H1 (cell line): ENCODE measurements at regions not wholly inside any gene's neighbourhood (a gene's known extent, or its start where the extent isn't known, plus 50 kb on each side); places are given as distances from the start of the nearest gene placed in this dataset.

Experiments
- CTCF ChIA-PET: fragments of 300-600 bp; sonication (Branson Sonifier 250); formaldehyde crosslinking; loops from one replicate; lab custom pipeline; 2021; ENCODE audit not compliant: partially characterized antibody; lab: Charles Lee
- POLR2A ChIA-PET: fragments of 300-600 bp; sonication (Branson Sonifier 250); formaldehyde crosslinking; loops from one replicate; lab custom pipeline; 2021; ENCODE audit warnings: inconsistent platforms; ENCODE audit not compliant: partially characterized antibody; lab: Charles Lee
- DNase-seq, 2 experiments: peaks; one replicate each; pipeline versions ENCODE4 v3.0.0 to v3.0.0-alpha.2; 2010 to 2022; ENCODE audit warnings: low spot score in 2 of 2, low read depth in 1 of 2, mixed read lengths in 1 of 2
- FAIRE-seq: peaks from 2 replicates; lab custom pipeline; 2011; peaks lifted over from hg19 to GRCh38; lab: Jason Lieb, UNC
- H2AFZ ChIP-seq: 2 replicates; pipeline ENCODE4 v1.8.1; 2012; ENCODE audit warnings: low read length, inconsistent platforms
- H2AK5ac ChIP-seq: 2 replicates; pipeline ENCODE4 v1.6.1; 2013; ENCODE audit warnings: low read depth, low read length
- H2BK120ac ChIP-seq: replicated peaks from 2 replicates; pipeline ENCODE3; 2013; ENCODE audit warnings: low read depth, low read length, inconsistent platforms
- H2BK12ac ChIP-seq: 2 replicates; pipeline ENCODE4 v1.6.1; 2013; ENCODE audit warnings: low read depth, low read length
- H2BK15ac ChIP-seq: 2 replicates; pipeline ENCODE4 v1.6.1; 2013; ENCODE audit warnings: low read length
- H2BK20ac ChIP-seq: 2 replicates; pipeline ENCODE4 v1.6.1; 2013; ENCODE audit warnings: low read length
- H2BK5ac ChIP-seq: 2 replicates; pipeline ENCODE4 v1.6.1; 2013; ENCODE audit warnings: low read depth, low read length
- H3K14ac ChIP-seq: 2 replicates; pipeline ENCODE4 v1.6.1; 2013; ENCODE audit warnings: inconsistent platforms; ENCODE audit not compliant: insufficient read length
- H3K18ac ChIP-seq: 2 replicates; pipeline ENCODE4 v1.6.1; 2013; ENCODE audit warnings: low read length; ENCODE audit errors: extremely low read depth
- H3K23ac ChIP-seq: 2 replicates; pipeline ENCODE4 v1.6.1; 2013; ENCODE audit warnings: inconsistent platforms; ENCODE audit not compliant: insufficient read length
- H3K23me2 ChIP-seq: 2 replicates; pipeline ENCODE4 v1.6.1; 2013; ENCODE audit warnings: low read depth, low read length
- H3K27ac ChIP-seq: 2 replicates; pipeline ENCODE4 v1.6.1; 2011; ENCODE audit warnings: low read depth, low read length, inconsistent platforms
- H3K27me3 ChIP-seq, 4 experiments: replicated peaks in 1 of 4; 1 replicate in 1 of 4; 2 replicates in 3 of 4; pipeline versions ENCODE4 v1.6.1 to v1.8.1; 2011 to 2013; ENCODE audit warnings: low read length in 3 of 4, mild to moderate bottlenecking in 3 of 4, inconsistent platforms in 2 of 4, mixed read lengths in 2 of 4, moderate library complexity in 1 of 4; ENCODE audit not compliant: control insufficient read depth in 3 of 4, insufficient read depth in 3 of 4; ENCODE audit errors: extremely low read depth in 1 of 4
- H3K36me3 ChIP-seq, 4 experiments: 2 replicates each; pipeline versions ENCODE4 v1.6.1 to v1.8.1; 2011 to 2013; ENCODE audit warnings: mild to moderate bottlenecking in 4 of 4, low read length in 3 of 4, moderate library complexity in 2 of 4, control low read depth in 1 of 4, inconsistent platforms in 1 of 4; ENCODE audit not compliant: insufficient read depth in 4 of 4, control insufficient read depth in 2 of 4
- H3K4ac ChIP-seq: replicated peaks from 2 replicates; pipeline ENCODE3; 2013; ENCODE audit warnings: low read length, low read depth, mixed read lengths, inconsistent platforms; ENCODE audit not compliant: insufficient read length
- H3K4me1 ChIP-seq, 4 experiments: replicated peaks in 1 of 4; 1 replicate in 1 of 4; 2 replicates in 3 of 4; pipeline versions ENCODE4 v1.6.1 to v1.8.1; 2011 to 2013; ENCODE audit warnings: low read length in 3 of 4, inconsistent platforms in 2 of 4, mixed read lengths in 1 of 4; ENCODE audit not compliant: insufficient read depth in 4 of 4, control insufficient read depth in 3 of 4
- H3K4me2 ChIP-seq, 2 experiments: 2 replicates each; pipeline versions ENCODE4 v1.6.1 to v1.8.1; 2011 to 2013; ENCODE audit warnings: low read depth in 2 of 2, low read length in 2 of 2, control low read depth in 1 of 2, inconsistent platforms in 1 of 2, mild to moderate bottlenecking in 1 of 2; ENCODE audit not compliant: insufficient read depth in 1 of 2
- H3K4me3 ChIP-seq, 4 experiments: fragments of 200-600, 300-600 bp in 1 of 4; sonication (generic), shearing (Covaris generic), sonication (Bioruptor Twin) in 1 of 4; 2 replicates each; pipeline versions ENCODE4 v1.5.1 to v1.8.1; 2011 to 2016; ENCODE audit warnings: low read length in 4 of 4, low read depth in 3 of 4, control low read depth in 2 of 4, inconsistent platforms in 2 of 4, mild to moderate bottlenecking in 2 of 4, mixed read lengths in 1 of 4, moderate library complexity in 1 of 4; ENCODE audit not compliant: insufficient read depth in 2 of 4; ENCODE audit errors: extremely low read depth in 1 of 4
- H3K56ac ChIP-seq: replicated peaks from 2 replicates; pipeline ENCODE3; 2013; ENCODE audit warnings: low read depth, mild to moderate bottlenecking, mixed read lengths, low read length, inconsistent platforms; ENCODE audit not compliant: insufficient read length
- H3K79me1 ChIP-seq: 2 replicates; pipeline ENCODE4 v1.6.1; 2013; ENCODE audit warnings: low read depth, low read length, control low read depth
- H3K79me2 ChIP-seq, 2 experiments: 2 replicates each; pipeline versions ENCODE4 v1.6.1 to v1.8.1; 2012 to 2013; ENCODE audit warnings: low read length in 2 of 2, mild to moderate bottlenecking in 2 of 2, inconsistent platforms in 1 of 2; ENCODE audit not compliant: insufficient read depth in 2 of 2, control insufficient read depth in 1 of 2
- H3K9ac ChIP-seq, 4 experiments: replicated peaks in 1 of 4; 1 replicate in 1 of 4; 2 replicates in 3 of 4; pipeline versions ENCODE4 v1.6.1 to v1.8.1; 2011 to 2013; ENCODE audit warnings: low read depth in 3 of 4, low read length in 3 of 4, control low read depth in 2 of 4, mild to moderate bottlenecking in 2 of 4, moderate library complexity in 2 of 4, inconsistent platforms in 1 of 4; ENCODE audit errors: extremely low read depth in 1 of 4
- H3K9me3 ChIP-seq, 2 experiments: 2 replicates each; pipeline versions ENCODE4 v1.6.1 to v1.8.1; 2012 to 2013; ENCODE audit warnings: mild to moderate bottlenecking in 2 of 2, moderate library complexity in 2 of 2, control low read depth in 1 of 2, inconsistent platforms in 1 of 2, low read depth in 1 of 2, low read length in 1 of 2, mixed read lengths in 1 of 2; ENCODE audit not compliant: insufficient read depth in 2 of 2
- H4K20me1 ChIP-seq, 2 experiments: replicated peaks in 1 of 2; 2 replicates each; pipeline versions ENCODE3 to v1.8.1; 2011 to 2013; ENCODE audit warnings: inconsistent platforms in 2 of 2, low read length in 2 of 2, mild to moderate bottlenecking in 1 of 2; ENCODE audit not compliant: insufficient read depth in 2 of 2, control insufficient read depth in 1 of 2
- H4K5ac ChIP-seq: 2 replicates; pipeline ENCODE4 v1.6.1; 2013; ENCODE audit warnings: low read length, low read depth, mixed read lengths, inconsistent platforms; ENCODE audit not compliant: insufficient read length
- H4K8ac ChIP-seq: 2 replicates; pipeline ENCODE4 v1.8.0; 2013; ENCODE audit warnings: mild to moderate bottlenecking, moderate library complexity, low read length, inconsistent platforms; ENCODE audit not compliant: insufficient read depth; ENCODE audit errors: extremely low read depth
- H4K91ac ChIP-seq: replicated peaks from 2 replicates; pipeline ENCODE3; 2013; ENCODE audit warnings: low read length, mixed read lengths, inconsistent platforms; ENCODE audit not compliant: insufficient read length
- BRCA1 ChIP-seq: IDR thresholded peaks from 2 replicates; pipeline ENCODE4 v1.6.1; 2012; ENCODE audit warnings: low read depth, low read length, improper control_type of control experiment
- EGR1 ChIP-seq: IDR thresholded peaks from 2 replicates; pipeline ENCODE4 v1.6.1; 2011; ENCODE audit warnings: low read depth, low read length, borderline replicate concordance
- EZH2 ChIP-seq: fragments of 200-600 bp; sonication (generic); IDR thresholded peaks from 2 replicates; pipeline ENCODE4 v1.7.1; 2012; ENCODE audit warnings: low read depth, mild to moderate bottlenecking, moderate library complexity, low read length, inconsistent platforms; ENCODE audit not compliant: severe bottlenecking
- GABPA ChIP-seq: IDR thresholded peaks from 2 replicates; pipeline ENCODE4 v1.6.1; 2011; ENCODE audit warnings: mild to moderate bottlenecking, low read length, moderate library complexity, borderline replicate concordance; ENCODE audit not compliant: insufficient read depth
- GTF2F1 ChIP-seq: IDR thresholded peaks from 2 replicates; pipeline ENCODE4 v1.6.1; 2012; ENCODE audit warnings: low read depth, low read length, improper control_type of control experiment, borderline replicate concordance
- MAX ChIP-seq: IDR thresholded peaks from 2 replicates; pipeline ENCODE4 v1.6.1; 2012; ENCODE audit warnings: inconsistent platforms
- PHF8 ChIP-seq: fragments of 200-600 bp; sonication (generic); conservative IDR thresholded peaks from 2 replicates; pipeline ENCODE4 v1.7.1; 2012; ENCODE audit warnings: low read depth, mild to moderate bottlenecking, inconsistent platforms, low read length, moderate library complexity
- RNF2 ChIP-seq: fragments of 200-900, 300-1000 bp; sonication (generic); IDR thresholded peaks from 2 replicates; pipeline ENCODE4 v1.7.1; 2016; ENCODE audit warnings: borderline replicate concordance, low read depth, mild to moderate bottlenecking, antibody characterized with exemption, low read length; ENCODE audit not compliant: poor library complexity, severe bottlenecking; ENCODE audit errors: missing control alignments
- SAP30 ChIP-seq: fragments of 300-600 bp; sonication (generic); IDR thresholded peaks from 2 replicates; pipeline ENCODE4 v1.7.1; 2012; ENCODE audit warnings: low read length, moderate library complexity, mild to moderate bottlenecking, inconsistent platforms; ENCODE audit not compliant: insufficient read depth, insufficient replicate concordance
- SIN3A ChIP-seq, 2 experiments: IDR thresholded peaks in 1 of 2; conservative IDR thresholded peaks in 1 of 2; 2 replicates each; pipeline ENCODE4 v1.6.1; 2011 to 2012; ENCODE audit warnings: low read length in 2 of 2, improper control_type of control experiment in 1 of 2, low read depth in 1 of 2, mild to moderate bottlenecking in 1 of 2
- WGBS, 2 experiments: shearing (Covaris generic) in 1 of 2; methylation state at CpG; one replicate each; pipeline versions ENCODE4 v1.1.6 to v1.1.7; 2013 to 2015; ENCODE audit warnings: low lambda C conversion rate in 2 of 2, mixed read lengths in 2 of 2, inconsistent platforms in 1 of 2, low coverage in 1 of 2, missing lambda C conversion rate in 1 of 2; ENCODE audit not compliant: insufficient replicate concordance in 2 of 2, insufficient coverage in 1 of 2, insufficient read length in 1 of 2; ENCODE audit errors: extremely low coverage in 1 of 2, missing lambda C conversion rate in 1 of 2; 5-methylcytosine and 5-hydroxymethylcytosine counted together

GRCh38 chr5:126104951-126105350 is 318.3 kb upstream of the GRAMD2B start:
- Histone ChIP-seq H3K79me2 (no peaks in the 10 kb centered on the region), H3K23me2 (no peaks in the 10 kb centered on the region), H2BK5ac (no peak overlapping the region), H3K36me3 (no peaks in the 10 kb centered on the region), H3K23ac (no peak overlapping the region), H3K9me3 (no peaks in the 10 kb centered on the region), H2BK120ac (no peak overlapping the region), H3K56ac (no peak overlapping the region), H4K5ac (no peak overlapping the region), H2AK5ac (no peak overlapping the region), H4K8ac (no peak overlapping the region), H4K20me1 (no peaks in the 10 kb centered on the region), H3K79me1 (no peaks in the 10 kb centered on the region), H3K27ac (no peak overlapping the region), H2BK12ac (no peak overlapping the region), H2BK15ac (no peak overlapping the region), H3K14ac (no peak overlapping the region), H3K4ac (no peak overlapping the region), H3K4me3 (no peak overlapping the region), H3K4me2 (no peak overlapping the region), H4K91ac (no peak overlapping the region), H3K27me3 (no peaks in the 10 kb centered on the region), H2BK20ac (no peak overlapping the region), H3K9ac (no peak overlapping the region), H3K18ac (no peak overlapping the region), H3K4me1 (peaks cover 0 to 4% (median under 1%) of the 10 kb centered on the region in 4 experiments; a peak in 2 of 7 replicates), H2AFZ (no peak overlapping the region)
- TF ChIP-seq EGR1 (no peak), GABPA (no peak), PHF8 (no peak), EZH2 (no peak), BRCA1 (no peak), MAX (no peak), GTF2F1 (no peak), RNF2 (no peak), SIN3A (conservative IDR thresholded peaks at IDR 0.05 in 1 of 2, IDR thresholded peaks at IDR 0.05 in 1 of 2; ENCODE audit: low read depth in 1 of 2, low read length in 2 of 2) (no peak), SAP30 (no peak)
- ChIA-PET CTCF (interaction anchor here (0.6 kb wide), 1 partner anchor 10 kb away, joined by 3 read pairs; no protein-coding TSS in a partner anchor), POLR2A (no interaction called here)
- FAIRE-seq, result no peak
- no peak for DNase-seq
- 0% methylated on average over 1 of the region's 1 CpG; no CpG with 5 or more reads in 1 of the 2 experiments for WGBS, 2 experiments
